ENCODE measurements at regions not wholly inside any gene's neighbourhood (a gene's known extent, or its start where the extent isn't known, plus 50 kb on each side); places are given as distances from the start of the nearest gene placed in this dataset.
"Not testable (repeated sequence)": the region's sequence is repeated elsewhere in the genome, so short reads cannot be mapped to it uniquely, and the experiment has no call there.

- Histone ChIP-seq H3K4me1 (ENCODE audit: insufficient read depth, low read length) (no peaks in the 10 kb centered on the region), H3K27ac (ENCODE audit: low read depth, low read length) (no peak overlapping the region), H3K9me3 (ENCODE audit: control insufficient read depth in 1 of 2, low read length in 2 of 2) (no peaks in the 10 kb centered on the region), H3K36me3 (ENCODE audit: insufficient read depth, low read length) (no peaks in the 10 kb centered on the region), H3K27me3 (ENCODE audit: insufficient read depth, low read length) (no peaks in the 10 kb centered on the region), H3K4me3 (ENCODE audit: low read length in 2 of 2) (no peak overlapping the region)
- DNase-seq: no peak
- intact Hi-C loops (cut with micrococcal nuclease): no loop called here
- H3K27me3 Mint-ChIP-seq: peaks cover 0 to 1% of the 10 kb centered on the region in 2 donors
- POLR2A ChIA-PET (ENCODE audit: partially characterized antibody): no interaction called here
- no peaks in the 10 kb centered on the region for H3K36me3 Mint-ChIP-seq
- CTCF ChIA-PET (ENCODE audit: partially characterized antibody): no interaction called here
- H3K27ac Mint-ChIP-seq: no peak overlapping the region
- peaks cover 0 to 5% (median 0%) of the 10 kb centered on the region in 8 donors for H3K9me3 Mint-ChIP-seq
- no peaks in the 10 kb centered on the region for H3K4me1 Mint-ChIP-seq
- H3K4me3 Mint-ChIP-seq: no peak overlapping the region
These were observed 116.2 kb downstream of the ADCYAP1 start for GRCh38 chr18:1020731-1021344.

- H3K27me3 Mint-ChIP-seq: no peaks in the 10 kb centered on the region
- peaks cover 0 to 2% of the 10 kb centered on the region in 2 donors for H3K36me3 Mint-ChIP-seq
- Histone ChIP-seq H3K4me3 (ENCODE audit: low read length in 2 of 2) (no peak overlapping the region), H3K27me3 (ENCODE audit: insufficient read depth, low read length) (no peaks in the 10 kb centered on the region), H3K27ac (ENCODE audit: low read depth, low read length) (no peak overlapping the region), H3K4me1 (ENCODE audit: insufficient read depth, low read length) (no peaks in the 10 kb centered on the region), H3K36me3 (ENCODE audit: insufficient read depth, low read length) (no peaks in the 10 kb centered on the region), H3K9me3 (ENCODE audit: control insufficient read depth in 1 of 2, low read length in 2 of 2) (no peaks in the 10 kb centered on the region)
- ChIA-PET POLR2A (ENCODE audit: partially characterized antibody) (no interaction called here), CTCF (ENCODE audit: partially characterized antibody) (no interaction called here)
- no peaks in the 10 kb centered on the region for H3K4me1 Mint-ChIP-seq
- H3K9me3 Mint-ChIP-seq: peaks cover 2 to 27% (median 9%) of the 10 kb centered on the region in 8 donors
- no peak overlapping the region for H3K4me3 Mint-ChIP-seq
- no peak for DNase-seq
- intact Hi-C loops (cut with micrococcal nuclease): no loop called here
- H3K27ac Mint-ChIP-seq: no peak overlapping the region
These were observed 122.3 kb downstream of the ADCYAP1 start for GRCh38 chr18:1026930-1027329.

GRCh38 chr18:1033092-1033491 is 128.4 kb downstream of the ADCYAP1 start:
- H3K27me3 Mint-ChIP-seq; POLR2A ChIA-PET (ENCODE audit: partially characterized antibody); H3K4me1 Mint-ChIP-seq; H3K36me3 Mint-ChIP-seq; H3K27ac ChIP-seq (ENCODE audit: low read depth, low read length); H3K4me3 ChIP-seq (ENCODE audit: low read length in 2 of 2); H3K4me1 ChIP-seq (ENCODE audit: insufficient read depth, low read length); intact Hi-C loops (cut with micrococcal nuclease); CTCF ChIA-PET (ENCODE audit: partially characterized antibody); H3K9me3 ChIP-seq (ENCODE audit: control insufficient read depth in 1 of 2, low read length in 2 of 2); H3K4me3 Mint-ChIP-seq; DNase-seq; H3K27ac Mint-ChIP-seq; H3K27me3 ChIP-seq (ENCODE audit: insufficient read depth, low read length); H3K36me3 ChIP-seq (ENCODE audit: insufficient read depth, low read length): not testable (repeated sequence)
- peaks cover 0 to 26% (median 10%) of the 10 kb centered on the region in 8 donors for H3K9me3 Mint-ChIP-seq

- CTCF ChIA-PET (ENCODE audit: partially characterized antibody): no interaction called here
- Histone ChIP-seq H3K27me3 (ENCODE audit: insufficient read depth, low read length) (no peaks in the 10 kb centered on the region), H3K9me3 (ENCODE audit: control insufficient read depth in 1 of 2, low read length in 2 of 2) (no peaks in the 10 kb centered on the region), H3K27ac (ENCODE audit: low read depth, low read length) (no peak overlapping the region), H3K4me3 (ENCODE audit: low read length in 2 of 2) (no peak overlapping the region), H3K4me1 (ENCODE audit: insufficient read depth, low read length) (no peaks in the 10 kb centered on the region), H3K36me3 (ENCODE audit: insufficient read depth, low read length) (no peaks in the 10 kb centered on the region)
- intact Hi-C loops (cut with micrococcal nuclease): no loop called here
- H3K9me3 Mint-ChIP-seq: peaks cover 0 to 19% (median 10%) of the 10 kb centered on the region in 8 donors
- DNase-seq: no peak
- H3K4me3 Mint-ChIP-seq: no peak overlapping the region
- peaks cover 0 to 2% of the 10 kb centered on the region in 2 donors for H3K36me3 Mint-ChIP-seq
- H3K27ac Mint-ChIP-seq: no peak overlapping the region
- peaks cover 0 to 2% of the 10 kb centered on the region in 2 donors for H3K27me3 Mint-ChIP-seq
- no peaks in the 10 kb centered on the region for H3K4me1 Mint-ChIP-seq
- POLR2A ChIA-PET (ENCODE audit: partially characterized antibody): no interaction called here
These were observed 130.3 kb downstream of the ADCYAP1 start for GRCh38 chr18:1034971-1035370.

GRCh38 chr18:1036926-1037325 is 132.3 kb downstream of the ADCYAP1 start:
- H3K27me3 Mint-ChIP-seq: peaks cover 0 to 2% of the 10 kb centered on the region in 2 donors

GRCh38 chr18:1037776-1038175 is 133.1 kb downstream of the ADCYAP1 start:
- ChIA-PET CTCF (ENCODE audit: partially characterized antibody) (no interaction called here), POLR2A (ENCODE audit: partially characterized antibody) (no interaction called here)
- Histone ChIP-seq H3K36me3 (ENCODE audit: insufficient read depth, low read length) (no peaks in the 10 kb centered on the region), H3K4me1 (ENCODE audit: insufficient read depth, low read length) (no peaks in the 10 kb centered on the region), H3K27me3 (ENCODE audit: insufficient read depth, low read length) (no peaks in the 10 kb centered on the region), H3K9me3 (ENCODE audit: control insufficient read depth in 1 of 2, low read length in 2 of 2) (no peaks in the 10 kb centered on the region), H3K4me3 (ENCODE audit: low read length in 2 of 2) (no peak overlapping the region), H3K27ac (ENCODE audit: low read depth, low read length) (no peak overlapping the region)
- peaks cover 0 to 2% of the 10 kb centered on the region in 2 donors for H3K27me3 Mint-ChIP-seq
- no peak overlapping the region for H3K4me3 Mint-ChIP-seq
- no peak overlapping the region for H3K27ac Mint-ChIP-seq
- H3K36me3 Mint-ChIP-seq: no peaks in the 10 kb centered on the region
- H3K4me1 Mint-ChIP-seq: no peaks in the 10 kb centered on the region
- intact Hi-C loops (cut with micrococcal nuclease): no loop called here
- DNase-seq: no peak
- peaks cover 0 to 15% (median 4%) of the 10 kb centered on the region in 8 donors for H3K9me3 Mint-ChIP-seq

More at GRCh38 chr18:1036926-1037325, 132.3 kb downstream of the ADCYAP1 start:
- no peak overlapping the region for H3K4me3 ChIP-seq (ENCODE audit: low read length in 2 of 2)
- no peak for DNase-seq
- ChIA-PET CTCF (ENCODE audit: partially characterized antibody) (no interaction called here), POLR2A (ENCODE audit: partially characterized antibody) (no interaction called here)
- Mint-ChIP-seq H3K36me3 (no peaks in the 10 kb centered on the region), H3K27ac (no peak overlapping the region), H3K4me3 (no peak overlapping the region), H3K9me3 (peaks cover 0 to 10% (median 5%) of the 10 kb centered on the region in 8 donors), H3K4me1 (no peaks in the 10 kb centered on the region)
- intact Hi-C loops (cut with micrococcal nuclease): no loop called here
- H3K9me3 ChIP-seq (ENCODE audit: control insufficient read depth in 1 of 2, low read length in 2 of 2): no peaks in the 10 kb centered on the region
- H3K4me1 ChIP-seq (ENCODE audit: insufficient read depth, low read length): no peaks in the 10 kb centered on the region
- no peak overlapping the region for H3K27ac ChIP-seq (ENCODE audit: low read depth, low read length)
- no peaks in the 10 kb centered on the region for H3K27me3 ChIP-seq (ENCODE audit: insufficient read depth, low read length)
- H3K36me3 ChIP-seq (ENCODE audit: insufficient read depth, low read length): no peaks in the 10 kb centered on the region

GRCh38 chr18:1039421-1039820 is 134.8 kb downstream of the ADCYAP1 start:
- Histone ChIP-seq H3K9me3 (ENCODE audit: control insufficient read depth in 1 of 2, low read length in 2 of 2) (no peaks in the 10 kb centered on the region), H3K27ac (ENCODE audit: low read depth, low read length) (no peak overlapping the region), H3K4me3 (ENCODE audit: low read length in 2 of 2) (no peak overlapping the region), H3K27me3 (ENCODE audit: insufficient read depth, low read length) (no peaks in the 10 kb centered on the region), H3K4me1 (ENCODE audit: insufficient read depth, low read length) (no peaks in the 10 kb centered on the region), H3K36me3 (ENCODE audit: insufficient read depth, low read length) (no peaks in the 10 kb centered on the region)
- no peak for DNase-seq
- Mint-ChIP-seq H3K27ac (no peak overlapping the region), H3K9me3 (peaks cover 0 to 11% (median 2%) of the 10 kb centered on the region in 8 donors), H3K36me3 (no peaks in the 10 kb centered on the region), H3K4me3 (no peak overlapping the region), H3K27me3 (peaks cover 0 to 2% of the 10 kb centered on the region in 2 donors), H3K4me1 (no peaks in the 10 kb centered on the region)
- CTCF ChIA-PET (ENCODE audit: partially characterized antibody): no interaction called here
- POLR2A ChIA-PET (ENCODE audit: partially characterized antibody): no interaction called here
- intact Hi-C loops (cut with micrococcal nuclease): no loop called here

- CTCF ChIA-PET (ENCODE audit: partially characterized antibody); H3K36me3 Mint-ChIP-seq; H3K27ac Mint-ChIP-seq: not testable (repeated sequence)
These were observed 138.4 kb downstream of the ADCYAP1 start for GRCh38 chr18:1043039-1043438.

More at GRCh38 chr18:1043039-1043438, 138.4 kb downstream of the ADCYAP1 start:
- H3K4me1 ChIP-seq (ENCODE audit: insufficient read depth, low read length); H3K36me3 ChIP-seq (ENCODE audit: insufficient read depth, low read length); intact Hi-C loops (cut with micrococcal nuclease); POLR2A ChIA-PET (ENCODE audit: partially characterized antibody); H3K27ac ChIP-seq (ENCODE audit: low read depth, low read length); H3K4me1 Mint-ChIP-seq; H3K27me3 ChIP-seq (ENCODE audit: insufficient read depth, low read length); H3K27me3 Mint-ChIP-seq; H3K9me3 ChIP-seq (ENCODE audit: control insufficient read depth in 1 of 2, low read length in 2 of 2); H3K4me3 ChIP-seq (ENCODE audit: low read length in 2 of 2); DNase-seq: not testable (repeated sequence)
- H3K4me3 Mint-ChIP-seq: peak overlapping the region in 1 of 8 donors; percentile 16
- peaks cover 0 to 11% (median 2%) of the 10 kb centered on the region in 8 donors for H3K9me3 Mint-ChIP-seq
